C1 segment of cervical spinal cord (tissue), 14 donors: ENCODE measurements at regions not wholly inside any gene's neighbourhood (a gene's known extent, or its start where the extent isn't known, plus 50 kb on each side); places are given as distances from the start of the nearest gene placed in this dataset.

ENCODE experiments used
- DNase-seq, 14 donors: peaks; one replicate each; lab custom pipeline; 2025; lab: John Stamatoyannopoulos, UW

- DNase-seq = no peak
Measured at GRCh38 chr7:33727315-33727714, 178.0 kb upstream of the BMPER start.

DNA sequence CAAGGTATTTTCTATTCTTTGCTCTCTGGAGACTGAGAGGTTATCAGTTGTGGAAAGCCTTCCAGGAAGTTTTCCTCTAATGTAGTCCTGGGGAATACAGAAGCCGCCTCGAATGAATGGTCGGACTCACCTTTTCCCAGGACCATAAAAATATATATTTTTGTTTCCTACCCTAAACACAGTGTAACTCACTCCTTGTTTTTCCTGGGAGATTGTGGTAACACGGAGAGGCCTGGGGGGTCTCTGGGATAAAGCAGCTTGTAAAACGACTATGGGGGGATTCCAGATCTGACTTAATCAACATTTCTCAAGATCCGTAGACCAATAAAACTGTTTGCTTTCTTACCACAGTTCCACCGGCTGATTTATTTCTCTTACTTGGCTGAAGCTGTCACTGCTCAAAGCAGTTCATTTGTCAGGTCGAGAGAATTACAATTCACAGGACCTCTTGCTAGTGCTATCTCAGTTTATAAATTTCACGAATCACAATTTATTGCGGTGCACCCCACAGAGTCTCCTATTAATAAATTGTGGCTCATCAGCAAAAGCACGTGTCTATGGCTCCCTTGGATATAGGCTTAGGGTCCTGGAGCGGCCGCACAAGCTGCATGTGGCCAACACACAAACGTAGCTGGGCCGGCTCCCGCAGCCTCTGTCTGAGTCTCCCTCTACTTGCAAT is 176.3 kb upstream of the BMPER start:
- DNase-seq = no peak

DNA sequence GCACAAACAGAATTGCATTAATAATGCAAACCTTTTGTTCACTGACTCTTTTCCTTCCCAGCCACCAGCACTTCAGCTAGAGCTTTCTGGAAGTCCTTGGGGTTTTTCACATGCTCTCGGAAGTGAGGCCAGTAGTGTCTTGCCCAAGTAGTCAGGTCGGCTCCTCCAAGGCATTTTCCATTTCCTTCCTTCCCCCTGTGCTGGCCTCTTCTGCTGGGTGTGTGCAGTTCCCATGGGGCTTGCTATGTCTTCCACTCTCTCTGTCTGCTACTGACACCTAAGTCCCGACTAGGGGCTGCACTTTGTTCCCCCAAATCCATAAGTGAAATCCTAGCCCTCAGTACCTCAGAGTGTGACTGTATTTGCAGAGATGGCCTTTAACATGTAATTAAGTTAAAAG is 175.6 kb upstream of the BMPER start:
- DNase-seq = no peak

- DNase-seq = no peak
Measured at GRCh38 chr7:33730958-33731357, 174.4 kb upstream of the BMPER start.

DNA sequence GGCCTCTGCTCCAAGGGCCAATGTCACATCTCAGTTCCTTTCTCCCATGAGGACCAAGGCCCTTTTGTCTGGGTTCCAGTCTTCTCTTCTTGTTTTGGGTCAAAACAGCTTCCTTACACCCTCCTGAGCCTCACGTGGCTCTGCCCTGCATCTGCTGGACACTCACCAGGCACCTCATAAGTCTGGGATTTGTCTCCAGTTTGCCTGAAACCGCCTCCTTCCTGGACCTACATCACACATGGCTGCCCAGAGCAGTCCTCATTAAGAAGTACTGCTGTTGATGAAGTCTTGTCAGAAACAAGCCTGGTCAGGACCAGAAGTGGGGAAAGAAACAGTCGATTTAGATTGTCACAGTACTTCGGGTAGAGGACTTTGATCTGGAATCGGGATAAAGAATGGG is 173.4 kb upstream of the BMPER start:
- no peak for DNase-seq

- no peak for DNase-seq
Measured at GRCh38 chr7:33732462-33732861, 172.9 kb upstream of the BMPER start.

- DNase-seq = no peak
Measured at GRCh38 chr7:33733870-33734650, 171.3 kb upstream of the BMPER start.

DNA sequence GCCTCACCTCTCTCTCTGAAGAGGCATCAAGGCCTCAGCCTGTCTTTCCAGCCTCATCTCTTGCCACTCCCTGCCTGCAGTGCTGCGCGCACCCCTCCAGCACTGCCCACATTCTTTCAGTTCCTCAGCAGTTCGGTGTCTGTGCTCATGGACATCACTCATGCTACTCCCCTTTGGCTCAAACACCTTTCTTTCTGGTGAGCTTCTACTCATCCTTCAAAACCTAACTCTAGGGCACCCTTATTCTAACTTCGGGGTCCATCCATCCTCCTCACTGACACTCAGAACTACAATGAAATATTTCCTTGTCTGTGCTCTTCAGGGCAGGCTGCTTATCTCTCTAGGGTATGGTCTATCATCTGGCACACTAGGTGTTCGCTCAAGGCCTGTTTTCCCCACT is 169.9 kb upstream of the BMPER start:
- no peak for DNase-seq

- DNase-seq = no peak
Measured at GRCh38 chr7:33736521-33737221, 168.7 kb upstream of the BMPER start.

- no peak for DNase-seq
Measured at GRCh38 chr7:33738260-33738935, 166.9 kb upstream of the BMPER start.

- no peak for DNase-seq
Measured at GRCh38 chr7:33739286-33739685, 166.1 kb upstream of the BMPER start.

DNA sequence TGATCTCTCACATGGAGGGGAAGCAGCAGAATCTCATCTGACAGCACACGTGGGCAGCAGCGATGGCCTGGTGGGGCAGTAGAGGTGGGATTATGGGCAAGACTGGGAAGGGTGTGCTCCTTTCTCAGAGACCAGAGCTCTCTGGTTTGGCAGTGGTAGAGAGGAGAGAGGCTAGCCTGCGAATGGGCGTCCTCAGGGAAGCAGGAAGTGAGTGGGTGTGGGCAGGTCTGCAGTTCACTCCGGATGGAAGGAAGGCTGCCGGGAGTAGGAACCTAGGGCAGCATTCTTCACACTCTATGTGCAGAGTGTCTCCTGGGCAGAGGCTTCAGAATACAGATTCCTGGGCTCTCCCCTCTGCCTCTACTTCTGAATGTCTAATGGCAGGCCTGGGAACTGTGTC is 162.8 kb upstream of the BMPER start:
- no peak for DNase-seq

GRCh38 chr7:33742999-33743587 is 162.2 kb upstream of the BMPER start:
- DNase-seq = no peak

DNA sequence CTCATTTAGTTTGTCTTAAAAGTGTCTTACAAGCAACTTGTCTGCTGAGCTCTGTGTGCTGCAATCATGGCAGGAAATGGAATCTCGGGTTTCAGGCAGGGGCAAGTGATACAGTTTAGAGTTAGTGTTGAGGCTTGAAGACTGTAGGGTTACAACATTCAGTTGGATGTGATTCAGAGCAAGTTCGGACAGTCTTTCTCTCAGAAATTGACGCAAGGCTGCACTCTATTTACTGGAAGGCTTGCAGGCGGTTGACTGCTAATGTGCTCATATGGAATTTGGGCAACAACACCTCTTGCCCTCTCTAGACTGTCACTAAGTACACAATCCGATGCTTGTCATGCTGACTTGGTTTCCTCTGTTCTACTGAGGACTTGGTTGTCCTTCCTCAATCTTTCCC is 161.7 kb upstream of the BMPER start:
- no peak for DNase-seq

DNA sequence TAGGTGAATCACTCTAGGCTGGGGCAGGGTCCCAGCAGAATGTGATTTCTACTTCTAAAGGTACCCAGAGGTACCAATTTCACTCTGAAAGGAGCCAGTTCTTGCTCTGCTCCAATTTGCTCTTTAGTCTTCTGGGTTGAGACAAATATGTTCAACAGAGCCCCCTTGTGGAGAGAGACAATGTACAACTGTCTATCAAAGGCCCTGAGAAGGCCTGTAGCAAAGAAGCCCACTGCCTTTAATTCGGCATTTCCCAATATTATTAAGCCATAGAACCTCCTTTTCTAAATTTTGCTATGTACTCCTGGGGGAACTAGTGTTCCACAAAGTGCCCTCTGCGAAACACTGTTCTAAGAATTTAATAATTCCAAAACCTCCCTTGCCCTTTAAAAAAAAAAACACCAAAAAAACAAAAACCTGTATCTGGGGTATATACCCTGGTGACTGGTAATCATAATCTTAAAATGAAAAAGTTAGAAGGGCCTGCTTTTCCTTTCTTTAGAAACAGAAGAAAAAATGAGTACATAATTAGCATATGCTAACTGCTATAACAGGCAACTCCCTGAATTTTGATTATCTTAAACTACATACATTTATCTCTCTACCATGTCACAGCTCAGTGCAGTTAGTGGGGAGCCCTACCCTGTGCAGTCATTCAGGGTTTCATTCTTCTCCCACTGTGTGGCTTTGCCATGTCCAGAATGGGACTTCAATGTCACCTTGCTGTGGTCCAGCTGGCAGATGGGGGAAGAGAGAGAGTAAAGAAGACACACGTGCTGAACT is 160.9 kb upstream of the BMPER start:
- DNase-seq = no peak

GRCh38 chr7:33745934-33746333 is 159.4 kb upstream of the BMPER start:
- no peak for DNase-seq

DNA sequence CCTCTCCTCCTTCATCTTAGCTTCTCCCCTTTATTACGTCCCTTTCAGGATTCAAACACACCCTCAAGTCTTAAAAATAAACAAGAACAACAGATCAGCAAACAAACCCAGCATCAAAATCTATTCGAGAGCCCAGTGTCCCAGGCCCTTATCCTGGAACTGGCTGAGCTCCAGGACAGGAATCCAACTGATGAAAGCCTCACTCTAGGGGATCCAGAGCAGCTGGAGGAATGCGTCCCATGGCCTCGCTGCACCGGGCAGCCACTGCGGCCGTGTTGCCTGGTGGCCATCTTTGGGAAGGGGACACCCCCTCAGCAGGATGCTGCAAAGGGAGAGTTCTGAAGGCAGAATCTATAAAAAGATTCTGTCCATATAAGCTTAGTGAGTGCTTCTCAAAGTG is 156.5 kb upstream of the BMPER start:
- DNase-seq = no peak

DNA sequence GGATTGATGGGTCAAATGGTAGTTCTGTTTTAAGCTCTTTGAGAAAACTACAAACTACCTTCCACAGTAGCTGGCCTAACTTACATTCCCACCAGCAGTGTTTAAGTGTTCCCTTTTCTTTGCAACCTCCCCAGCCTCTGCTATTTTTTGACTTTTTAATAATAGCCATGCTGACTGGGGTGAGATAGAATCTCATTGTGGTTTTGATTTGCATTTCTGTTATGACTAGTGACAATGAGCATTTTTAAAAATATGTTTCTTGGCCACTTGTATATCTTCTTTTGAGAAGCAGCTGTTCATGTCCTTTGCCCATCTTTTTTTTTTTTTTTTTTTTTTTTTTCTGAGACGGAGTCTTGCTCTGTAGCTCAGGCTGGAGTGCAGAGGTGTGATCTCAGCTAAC is 155.2 kb upstream of the BMPER start:
- DNase-seq = no peak

DNA sequence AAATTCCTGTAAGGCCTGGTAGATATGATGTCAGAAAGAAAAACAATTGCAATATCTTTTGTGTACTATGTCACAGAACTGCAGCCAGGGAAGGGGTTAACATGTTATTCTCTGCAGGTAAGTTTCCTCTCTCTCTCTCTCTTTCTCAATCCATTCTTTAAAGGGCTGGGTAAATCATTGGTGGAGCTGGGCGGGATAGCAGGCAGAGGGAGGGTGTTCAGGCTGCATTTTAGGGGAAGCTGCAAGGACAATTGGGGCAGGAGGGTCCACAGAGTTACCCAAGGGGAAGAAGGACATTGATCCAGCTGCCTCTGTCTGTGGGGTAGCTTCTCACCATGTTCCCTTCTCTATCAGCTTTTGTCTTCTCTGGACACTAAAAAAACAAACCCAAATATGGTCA is 153.9 kb upstream of the BMPER start:
- DNase-seq = no peak

- DNase-seq = no peak
Measured at GRCh38 chr7:33753881-33754525, 151.3 kb upstream of the BMPER start.
